SK-N-SH (cell line): ENCODE measurements at regions not wholly inside any gene's neighbourhood (a gene's known extent, or its start where the extent isn't known, plus 50 kb on each side); places are given as distances from the start of the nearest gene placed in this dataset.

Experiments
- CTCF ChIA-PET: fragments of 300-600, 350-600 bp; formaldehyde crosslinking; extraction: SDS; loops from one replicate; lab custom pipeline; 2021; lab: Yijun Ruan, JAX
- POLR2A ChIA-PET: fragments of 350-600 bp; sonication (Branson Sonifier 250); formaldehyde crosslinking; extraction: SDS; loops from one replicate; lab custom pipeline; 2020; ENCODE audit warnings: antibody characterized with exemption, inconsistent platforms; lab: Yijun Ruan, JAX
- DNase-seq: peaks from one replicate; pipeline ENCODE4 v3.0.0; 2012
- H2AFZ ChIP-seq: fragments of 200-600 bp; sonication (generic); 2 replicates; pipeline ENCODE4 v1.8.1; 2016; ENCODE audit warnings: antibody characterized with exemption, mild to moderate bottlenecking, low read depth
- H3F3A ChIP-seq: fragments of 200-600 bp; sonication (generic); replicated peaks from 2 replicates; pipeline ENCODE3; 2016; ENCODE audit warnings: antibody characterized with exemption, mild to moderate bottlenecking; ENCODE audit not compliant: insufficient read depth
- H3K27ac ChIP-seq, 2 experiments: fragments of 200-500 bp in 1 of 2; fragments of 200-600 bp in 1 of 2; sonication (Bioruptor generic) in 1 of 2; sonication (generic), shearing (Covaris generic) in 1 of 2; 2 replicates each; pipeline versions ENCODE4 v1.5.1 to v1.6.1; 2014 to 2016; ENCODE audit warnings: low read depth in 2 of 2, inconsistent platforms in 1 of 2, low read length in 1 of 2, mild to moderate bottlenecking in 1 of 2, mixed read lengths in 1 of 2
- H3K27me3 ChIP-seq: fragments of 200-600 bp; sonication (generic), shearing (Covaris generic); 2 replicates; pipeline ENCODE4 v1.6.1; 2016; ENCODE audit warnings: mixed run types; ENCODE audit not compliant: insufficient read depth
- H3K36me3 ChIP-seq, 2 experiments: fragments of 200-500 bp in 1 of 2; fragments of 200-600 bp in 1 of 2; sonication (Bioruptor generic) in 1 of 2; sonication (generic) in 1 of 2; replicated peaks in 1 of 2; 2 replicates each; pipeline versions ENCODE3 to v1.5.1; 2014 to 2016; ENCODE audit warnings: low read length in 1 of 2, mild to moderate bottlenecking in 1 of 2; ENCODE audit not compliant: insufficient read depth in 2 of 2, control insufficient read depth in 1 of 2
- H3K4me1 ChIP-seq, 2 experiments: fragments of 200-500 bp in 1 of 2; fragments of 200-600 bp in 1 of 2; sonication (Bioruptor generic) in 1 of 2; sonication (generic), shearing (Covaris generic) in 1 of 2; 2 replicates each; pipeline versions ENCODE4 v1.5.1 to v1.6.1; 2014 to 2016; ENCODE audit warnings: low read depth in 1 of 2, low read length in 1 of 2, mixed run types in 1 of 2; ENCODE audit not compliant: insufficient read depth in 2 of 2, control insufficient read depth in 1 of 2
- H3K4me2 ChIP-seq: fragments of 200-600 bp; sonication (generic), shearing (Covaris generic); 2 replicates; pipeline ENCODE4 v1.6.1; 2017; ENCODE audit warnings: mixed run types
- H3K4me3 ChIP-seq, 2 experiments: fragments of 200-500 bp in 1 of 2; fragments of 200-600 bp in 1 of 2; sonication (Bioruptor generic) in 1 of 2; sonication (generic), shearing (Covaris generic) in 1 of 2; 2 replicates each; pipeline versions ENCODE4 v1.5.1 to v1.8.1; 2014 to 2016; ENCODE audit warnings: low read depth in 2 of 2, inconsistent platforms in 1 of 2, low read length in 1 of 2, mild to moderate bottlenecking in 1 of 2, mixed read lengths in 1 of 2, moderate library complexity in 1 of 2
- H3K79me2 ChIP-seq: fragments of 200-600 bp; sonication (generic); 2 replicates; pipeline ENCODE4 v1.8.1; 2017; ENCODE audit warnings: mild to moderate bottlenecking; ENCODE audit not compliant: insufficient read depth
- H3K9ac ChIP-seq: fragments of 200-600 bp; sonication (generic); 2 replicates; pipeline ENCODE4 v1.6.1; 2017; ENCODE audit warnings: mixed run types
- H3K9me2 ChIP-seq: fragments of 200-600 bp; sonication (generic); 2 replicates; pipeline ENCODE4 v1.6.1; 2017; ENCODE audit warnings: mixed run types
- H3K9me3 ChIP-seq: fragments of 200-600 bp; sonication (generic); 2 replicates; pipeline ENCODE4 v1.6.1; 2017; ENCODE audit warnings: mixed run types, mild to moderate bottlenecking, moderate library complexity
- H4K20me1 ChIP-seq: fragments of 200-600 bp; sonication (generic); 2 replicates; pipeline ENCODE4 v1.6.1; 2017; ENCODE audit warnings: mild to moderate bottlenecking, mixed run types; ENCODE audit not compliant: insufficient read depth
- ELF1 ChIP-seq: IDR thresholded peaks from 2 replicates; pipeline ENCODE4 v1.4.0; 2012
- EP300 ChIP-seq, 2 experiments: IDR thresholded peaks; 2 replicates each; pipeline versions ENCODE4 v1.4.0 to v1.6.1; 2012; ENCODE audit warnings: borderline replicate concordance in 1 of 2, low read depth in 1 of 2, low read length in 1 of 2
- EZH2phosphoT487 ChIP-seq: fragments of 200-600 bp; sonication (generic); IDR thresholded peaks from 2 replicates; pipeline ENCODE4 v1.6.1; 2017; ENCODE audit warnings: low read depth, mixed run types, mild to moderate bottlenecking, antibody characterized with exemption, moderate library complexity, borderline replicate concordance
- FOSL2 ChIP-seq: IDR thresholded peaks from 2 replicates; pipeline ENCODE4 v1.4.0; 2012; ENCODE audit warnings: low read depth, mild to moderate bottlenecking, moderate library complexity, borderline replicate concordance
- GATA2 ChIP-seq: sonication (generic); formaldehyde crosslinking; IDR thresholded peaks from 2 replicates; pipeline ENCODE4 v1.5.0; 2020; ENCODE audit warnings: mild to moderate bottlenecking, missing genetic modification reagents
- JUND ChIP-seq: IDR thresholded peaks from 2 replicates; pipeline ENCODE4 v1.4.0; 2012
- MEF2A ChIP-seq: IDR thresholded peaks from 2 replicates; pipeline ENCODE4 v1.4.0; 2012; ENCODE audit warnings: low read depth, borderline replicate concordance
- MXI1 ChIP-seq: IDR thresholded peaks from 2 replicates; pipeline ENCODE4 v1.6.1; 2012; ENCODE audit warnings: mild to moderate bottlenecking, low read depth, low read length, improper control_type of control experiment
- NRF1 ChIP-seq: IDR thresholded peaks from 2 replicates; pipeline ENCODE4 v1.6.1; 2012; ENCODE audit warnings: low read depth, mild to moderate bottlenecking, low read length
- POLR2AphosphoS5 ChIP-seq: IDR thresholded peaks from 2 replicates; pipeline ENCODE4 v1.6.1; 2012; ENCODE audit warnings: low read depth, low read length
- RAD21 ChIP-seq: IDR thresholded peaks from 2 replicates; pipeline ENCODE4 v1.6.1; 2012; ENCODE audit warnings: mild to moderate bottlenecking, low read length
- RXRA ChIP-seq: IDR thresholded peaks from 2 replicates; pipeline ENCODE4 v1.4.0; 2012; ENCODE audit warnings: low read depth, mild to moderate bottlenecking, borderline replicate concordance
- TCF12 ChIP-seq: IDR thresholded peaks from 2 replicates; pipeline ENCODE4 v1.4.0; 2012
- TEAD4 ChIP-seq: IDR thresholded peaks from 2 replicates; pipeline ENCODE4 v1.4.0; 2012; ENCODE audit warnings: mild to moderate bottlenecking, borderline replicate concordance; ENCODE audit not compliant: insufficient read depth
- WGBS: methylation state at CpG from one replicate; pipeline ENCODE4 v1.1.6; 2017; ENCODE audit warnings: low lambda C conversion rate; 5-methylcytosine and 5-hydroxymethylcytosine counted together
- TF ChIP-seq, protein P1 (sequence below): IDR thresholded peaks from 2 replicates; pipeline ENCODE4 v1.4.0; 2012; ENCODE audit warnings: low read depth
- TF ChIP-seq, protein P2 (sequence below): fragments of 150-350 bp; IDR thresholded peaks from 2 replicates; pipeline ENCODE4 v1.6.1; 2016; ENCODE audit warnings: mild to moderate bottlenecking, low read depth, low read length
- TF ChIP-seq, protein P3 (sequence below): IDR thresholded peaks from 2 replicates; pipeline ENCODE4; 2012
- TF ChIP-seq, protein P4 (sequence below): IDR thresholded peaks from 2 replicates; pipeline ENCODE4 v1.6.1; 2012; ENCODE audit warnings: mild to moderate bottlenecking, low read depth, low read length, moderate library complexity

DNA sequence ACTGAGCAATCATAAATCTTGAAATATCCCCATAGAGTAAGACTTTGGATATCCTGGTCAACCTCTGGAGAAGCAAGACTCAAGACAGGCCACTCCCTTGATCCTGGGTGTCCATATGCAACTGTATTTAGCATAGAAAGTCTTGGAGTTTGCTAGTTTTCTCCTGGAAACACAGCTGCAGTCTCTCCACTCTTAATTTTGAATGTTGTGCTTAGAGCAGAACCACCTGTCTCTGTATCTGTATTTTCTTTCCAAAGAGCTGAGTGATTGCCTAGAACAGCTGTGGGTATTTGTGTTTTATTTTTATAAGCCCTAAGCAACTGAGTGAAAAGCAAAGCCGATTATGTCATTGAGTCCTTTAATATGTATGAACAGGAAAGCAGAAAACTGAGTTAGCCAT, 64.1 kb upstream of the ADAM23 start:
- no peak overlapping the region for H3K27ac ChIP-seq
- H3K4me1 ChIP-seq, result no peaks in the 10 kb centered on the region
- no peaks in the 10 kb centered on the region for H4K20me1 ChIP-seq
- no peaks in the 10 kb centered on the region for H3K79me2 ChIP-seq
- H3K4me3 ChIP-seq, result no peak overlapping the region
- no peak overlapping the region for H2AFZ ChIP-seq
- H3K9me3 ChIP-seq, result peaks cover 6% of the 10 kb centered on the region; the same call in 1 of the 2 replicates
- TF ChIP-seq, protein P1, sequence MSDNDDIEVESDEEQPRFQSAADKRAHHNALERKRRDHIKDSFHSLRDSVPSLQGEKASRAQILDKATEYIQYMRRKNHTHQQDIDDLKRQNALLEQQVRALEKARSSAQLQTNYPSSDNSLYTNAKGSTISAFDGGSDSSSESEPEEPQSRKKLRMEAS, result no peak
- TF ChIP-seq TCF12 (no peak), RAD21 (no peak), EZH2phosphoT487 (no peak), POLR2AphosphoS5 (no peak), EP300 (IDR thresholded peaks at IDR 0.05; ENCODE audit: borderline replicate concordance in 1 of 2, low read depth in 1 of 2, low read length in 1 of 2) (no peak), JUND (no peak), RXRA (no peak), MEF2A (no peak), GATA2 (CRISPR knock-in tag) (no peak), NRF1 (no peak), FOSL2 (no peak), TEAD4 (no peak), ELF1 (no peak), MXI1 (no peak)
- TF ChIP-seq, protein P2, sequence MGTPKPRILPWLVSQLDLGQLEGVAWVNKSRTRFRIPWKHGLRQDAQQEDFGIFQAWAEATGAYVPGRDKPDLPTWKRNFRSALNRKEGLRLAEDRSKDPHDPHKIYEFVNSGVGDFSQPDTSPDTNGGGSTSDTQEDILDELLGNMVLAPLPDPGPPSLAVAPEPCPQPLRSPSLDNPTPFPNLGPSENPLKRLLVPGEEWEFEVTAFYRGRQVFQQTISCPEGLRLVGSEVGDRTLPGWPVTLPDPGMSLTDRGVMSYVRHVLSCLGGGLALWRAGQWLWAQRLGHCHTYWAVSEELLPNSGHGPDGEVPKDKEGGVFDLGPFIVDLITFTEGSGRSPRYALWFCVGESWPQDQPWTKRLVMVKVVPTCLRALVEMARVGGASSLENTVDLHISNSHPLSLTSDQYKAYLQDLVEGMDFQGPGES, result no peak
- TF ChIP-seq, protein P3, sequence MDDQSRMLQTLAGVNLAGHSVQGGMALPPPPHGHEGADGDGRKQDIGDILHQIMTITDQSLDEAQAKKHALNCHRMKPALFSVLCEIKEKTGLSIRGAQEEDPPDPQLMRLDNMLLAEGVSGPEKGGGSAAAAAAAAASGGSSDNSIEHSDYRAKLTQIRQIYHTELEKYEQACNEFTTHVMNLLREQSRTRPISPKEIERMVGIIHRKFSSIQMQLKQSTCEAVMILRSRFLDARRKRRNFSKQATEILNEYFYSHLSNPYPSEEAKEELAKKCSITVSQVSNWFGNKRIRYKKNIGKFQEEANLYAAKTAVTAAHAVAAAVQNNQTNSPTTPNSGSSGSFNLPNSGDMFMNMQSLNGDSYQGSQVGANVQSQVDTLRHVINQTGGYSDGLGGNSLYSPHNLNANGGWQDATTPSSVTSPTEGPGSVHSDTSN, result no peak
- TF ChIP-seq, protein P4, sequence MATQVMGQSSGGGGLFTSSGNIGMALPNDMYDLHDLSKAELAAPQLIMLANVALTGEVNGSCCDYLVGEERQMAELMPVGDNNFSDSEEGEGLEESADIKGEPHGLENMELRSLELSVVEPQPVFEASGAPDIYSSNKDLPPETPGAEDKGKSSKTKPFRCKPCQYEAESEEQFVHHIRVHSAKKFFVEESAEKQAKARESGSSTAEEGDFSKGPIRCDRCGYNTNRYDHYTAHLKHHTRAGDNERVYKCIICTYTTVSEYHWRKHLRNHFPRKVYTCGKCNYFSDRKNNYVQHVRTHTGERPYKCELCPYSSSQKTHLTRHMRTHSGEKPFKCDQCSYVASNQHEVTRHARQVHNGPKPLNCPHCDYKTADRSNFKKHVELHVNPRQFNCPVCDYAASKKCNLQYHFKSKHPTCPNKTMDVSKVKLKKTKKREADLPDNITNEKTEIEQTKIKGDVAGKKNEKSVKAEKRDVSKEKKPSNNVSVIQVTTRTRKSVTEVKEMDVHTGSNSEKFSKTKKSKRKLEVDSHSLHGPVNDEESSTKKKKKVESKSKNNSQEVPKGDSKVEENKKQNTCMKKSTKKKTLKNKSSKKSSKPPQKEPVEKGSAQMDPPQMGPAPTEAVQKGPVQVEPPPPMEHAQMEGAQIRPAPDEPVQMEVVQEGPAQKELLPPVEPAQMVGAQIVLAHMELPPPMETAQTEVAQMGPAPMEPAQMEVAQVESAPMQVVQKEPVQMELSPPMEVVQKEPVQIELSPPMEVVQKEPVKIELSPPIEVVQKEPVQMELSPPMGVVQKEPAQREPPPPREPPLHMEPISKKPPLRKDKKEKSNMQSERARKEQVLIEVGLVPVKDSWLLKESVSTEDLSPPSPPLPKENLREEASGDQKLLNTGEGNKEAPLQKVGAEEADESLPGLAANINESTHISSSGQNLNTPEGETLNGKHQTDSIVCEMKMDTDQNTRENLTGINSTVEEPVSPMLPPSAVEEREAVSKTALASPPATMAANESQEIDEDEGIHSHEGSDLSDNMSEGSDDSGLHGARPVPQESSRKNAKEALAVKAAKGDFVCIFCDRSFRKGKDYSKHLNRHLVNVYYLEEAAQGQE, result no peak
- TF ChIP-seq, all 33 proteins: peak for 0
- CTCF ChIA-PET, result interaction anchor here (1.0 to 1.4 kb wide), 2 partner anchors 10 to 13 kb away, joined by 3 to 4 read pairs; no protein-coding TSS in a partner anchor
- 26% methylated on average over 1 of the region's 1 CpG for WGBS
- H3K4me2 ChIP-seq, result no peak overlapping the region
- H3F3A ChIP-seq, result no peaks in the 10 kb centered on the region
- H3K36me3 ChIP-seq, result no peaks in the 10 kb centered on the region
- no peak for DNase-seq
- POLR2A ChIA-PET, result no interaction called here
- H3K9me2 ChIP-seq, result no peaks in the 10 kb centered on the region
- no peaks in the 10 kb centered on the region for H3K27me3 ChIP-seq
- H3K9ac ChIP-seq, result no peak overlapping the region
